ENCODE measurements at regions not wholly inside any gene's neighbourhood (a gene's known extent, or its start where the extent isn't known, plus 50 kb on each side); places are given as distances from the start of the nearest gene placed in this dataset.
"Not testable (repeated sequence)": the region's sequence is repeated elsewhere in the genome, so short reads cannot be mapped to it uniquely, and the experiment has no call there.

GRCh38 chr15:22735067-22735466, 51.4 kb upstream of the NIPA1 start:
- TF ChIP-seq, protein P1, sequence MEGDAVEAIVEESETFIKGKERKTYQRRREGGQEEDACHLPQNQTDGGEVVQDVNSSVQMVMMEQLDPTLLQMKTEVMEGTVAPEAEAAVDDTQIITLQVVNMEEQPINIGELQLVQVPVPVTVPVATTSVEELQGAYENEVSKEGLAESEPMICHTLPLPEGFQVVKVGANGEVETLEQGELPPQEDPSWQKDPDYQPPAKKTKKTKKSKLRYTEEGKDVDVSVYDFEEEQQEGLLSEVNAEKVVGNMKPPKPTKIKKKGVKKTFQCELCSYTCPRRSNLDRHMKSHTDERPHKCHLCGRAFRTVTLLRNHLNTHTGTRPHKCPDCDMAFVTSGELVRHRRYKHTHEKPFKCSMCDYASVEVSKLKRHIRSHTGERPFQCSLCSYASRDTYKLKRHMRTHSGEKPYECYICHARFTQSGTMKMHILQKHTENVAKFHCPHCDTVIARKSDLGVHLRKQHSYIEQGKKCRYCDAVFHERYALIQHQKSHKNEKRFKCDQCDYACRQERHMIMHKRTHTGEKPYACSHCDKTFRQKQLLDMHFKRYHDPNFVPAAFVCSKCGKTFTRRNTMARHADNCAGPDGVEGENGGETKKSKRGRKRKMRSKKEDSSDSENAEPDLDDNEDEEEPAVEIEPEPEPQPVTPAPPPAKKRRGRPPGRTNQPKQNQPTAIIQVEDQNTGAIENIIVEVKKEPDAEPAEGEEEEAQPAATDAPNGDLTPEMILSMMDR (conservative IDR thresholded peaks at IDR 0.05; ENCODE audit: low read depth in 2 of 2): not testable (repeated sequence)
- TF ChIP-seq, protein P2, sequence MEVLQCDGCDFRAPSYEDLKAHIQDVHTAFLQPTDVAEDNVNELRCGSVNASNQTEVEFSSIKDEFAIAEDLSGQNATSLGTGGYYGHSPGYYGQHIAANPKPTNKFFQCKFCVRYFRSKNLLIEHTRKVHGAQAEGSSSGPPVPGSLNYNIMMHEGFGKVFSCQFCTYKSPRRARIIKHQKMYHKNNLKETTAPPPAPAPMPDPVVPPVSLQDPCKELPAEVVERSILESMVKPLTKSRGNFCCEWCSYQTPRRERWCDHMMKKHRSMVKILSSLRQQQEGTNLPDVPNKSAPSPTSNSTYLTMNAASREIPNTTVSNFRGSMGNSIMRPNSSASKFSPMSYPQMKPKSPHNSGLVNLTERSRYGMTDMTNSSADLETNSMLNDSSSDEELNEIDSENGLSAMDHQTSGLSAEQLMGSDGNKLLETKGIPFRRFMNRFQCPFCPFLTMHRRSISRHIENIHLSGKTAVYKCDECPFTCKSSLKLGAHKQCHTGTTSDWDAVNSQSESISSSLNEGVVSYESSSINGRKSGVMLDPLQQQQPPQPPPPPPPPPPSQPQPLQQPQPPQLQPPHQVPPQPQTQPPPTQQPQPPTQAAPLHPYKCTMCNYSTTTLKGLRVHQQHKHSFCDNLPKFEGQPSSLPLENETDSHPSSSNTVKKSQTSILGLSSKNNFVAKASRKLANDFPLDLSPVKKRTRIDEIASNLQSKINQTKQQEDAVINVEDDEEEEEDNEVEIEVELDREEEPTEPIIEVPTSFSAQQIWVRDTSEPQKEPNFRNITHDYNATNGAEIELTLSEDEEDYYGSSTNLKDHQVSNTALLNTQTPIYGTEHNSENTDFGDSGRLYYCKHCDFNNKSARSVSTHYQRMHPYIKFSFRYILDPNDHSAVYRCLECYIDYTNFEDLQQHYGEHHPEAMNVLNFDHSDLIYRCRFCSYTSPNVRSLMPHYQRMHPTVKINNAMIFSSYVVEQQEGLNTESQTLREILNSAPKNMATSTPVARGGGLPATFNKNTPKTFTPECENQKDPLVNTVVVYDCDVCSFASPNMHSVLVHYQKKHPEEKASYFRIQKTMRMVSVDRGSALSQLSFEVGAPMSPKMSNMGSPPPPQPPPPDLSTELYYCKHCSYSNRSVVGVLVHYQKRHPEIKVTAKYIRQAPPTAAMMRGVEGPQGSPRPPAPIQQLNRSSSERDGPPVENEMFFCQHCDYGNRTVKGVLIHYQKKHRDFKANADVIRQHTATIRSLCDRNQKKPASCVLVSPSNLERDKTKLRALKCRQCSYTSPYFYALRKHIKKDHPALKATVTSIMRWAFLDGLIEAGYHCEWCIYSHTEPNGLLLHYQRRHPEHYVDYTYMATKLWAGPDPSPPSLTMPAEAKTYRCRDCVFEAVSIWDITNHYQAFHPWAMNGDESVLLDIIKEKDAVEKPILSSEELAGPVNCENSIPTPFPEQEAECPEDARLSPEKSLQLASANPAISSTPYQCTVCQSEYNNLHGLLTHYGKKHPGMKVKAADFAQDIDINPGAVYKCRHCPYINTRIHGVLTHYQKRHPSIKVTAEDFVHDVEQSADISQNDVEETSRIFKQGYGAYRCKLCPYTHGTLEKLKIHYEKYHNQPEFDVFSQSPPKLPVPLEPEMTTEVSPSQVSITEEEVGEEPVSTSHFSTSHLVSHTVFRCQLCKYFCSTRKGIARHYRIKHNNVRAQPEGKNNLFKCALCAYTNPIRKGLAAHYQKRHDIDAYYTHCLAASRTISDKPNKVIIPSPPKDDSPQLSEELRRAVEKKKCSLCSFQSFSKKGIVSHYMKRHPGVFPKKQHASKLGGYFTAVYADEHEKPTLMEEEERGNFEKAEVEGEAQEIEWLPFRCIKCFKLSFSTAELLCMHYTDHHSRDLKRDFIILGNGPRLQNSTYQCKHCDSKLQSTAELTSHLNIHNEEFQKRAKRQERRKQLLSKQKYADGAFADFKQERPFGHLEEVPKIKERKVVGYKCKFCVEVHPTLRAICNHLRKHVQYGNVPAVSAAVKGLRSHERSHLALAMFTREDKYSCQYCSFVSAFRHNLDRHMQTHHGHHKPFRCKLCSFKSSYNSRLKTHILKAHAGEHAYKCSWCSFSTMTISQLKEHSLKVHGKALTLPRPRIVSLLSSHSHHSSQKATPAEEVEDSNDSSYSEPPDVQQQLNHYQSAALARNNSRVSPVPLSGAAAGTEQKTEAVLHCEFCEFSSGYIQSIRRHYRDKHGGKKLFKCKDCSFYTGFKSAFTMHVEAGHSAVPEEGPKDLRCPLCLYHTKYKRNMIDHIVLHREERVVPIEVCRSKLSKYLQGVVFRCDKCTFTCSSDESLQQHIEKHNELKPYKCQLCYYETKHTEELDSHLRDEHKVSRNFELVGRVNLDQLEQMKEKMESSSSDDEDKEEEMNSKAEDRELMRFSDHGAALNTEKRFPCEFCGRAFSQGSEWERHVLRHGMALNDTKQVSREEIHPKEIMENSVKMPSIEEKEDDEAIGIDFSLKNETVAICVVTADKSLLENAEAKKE (CRISPR knock-in tag; IDR thresholded peaks at IDR 0.05): not testable (repeated sequence)
- TF ChIP-seq, protein P3, sequence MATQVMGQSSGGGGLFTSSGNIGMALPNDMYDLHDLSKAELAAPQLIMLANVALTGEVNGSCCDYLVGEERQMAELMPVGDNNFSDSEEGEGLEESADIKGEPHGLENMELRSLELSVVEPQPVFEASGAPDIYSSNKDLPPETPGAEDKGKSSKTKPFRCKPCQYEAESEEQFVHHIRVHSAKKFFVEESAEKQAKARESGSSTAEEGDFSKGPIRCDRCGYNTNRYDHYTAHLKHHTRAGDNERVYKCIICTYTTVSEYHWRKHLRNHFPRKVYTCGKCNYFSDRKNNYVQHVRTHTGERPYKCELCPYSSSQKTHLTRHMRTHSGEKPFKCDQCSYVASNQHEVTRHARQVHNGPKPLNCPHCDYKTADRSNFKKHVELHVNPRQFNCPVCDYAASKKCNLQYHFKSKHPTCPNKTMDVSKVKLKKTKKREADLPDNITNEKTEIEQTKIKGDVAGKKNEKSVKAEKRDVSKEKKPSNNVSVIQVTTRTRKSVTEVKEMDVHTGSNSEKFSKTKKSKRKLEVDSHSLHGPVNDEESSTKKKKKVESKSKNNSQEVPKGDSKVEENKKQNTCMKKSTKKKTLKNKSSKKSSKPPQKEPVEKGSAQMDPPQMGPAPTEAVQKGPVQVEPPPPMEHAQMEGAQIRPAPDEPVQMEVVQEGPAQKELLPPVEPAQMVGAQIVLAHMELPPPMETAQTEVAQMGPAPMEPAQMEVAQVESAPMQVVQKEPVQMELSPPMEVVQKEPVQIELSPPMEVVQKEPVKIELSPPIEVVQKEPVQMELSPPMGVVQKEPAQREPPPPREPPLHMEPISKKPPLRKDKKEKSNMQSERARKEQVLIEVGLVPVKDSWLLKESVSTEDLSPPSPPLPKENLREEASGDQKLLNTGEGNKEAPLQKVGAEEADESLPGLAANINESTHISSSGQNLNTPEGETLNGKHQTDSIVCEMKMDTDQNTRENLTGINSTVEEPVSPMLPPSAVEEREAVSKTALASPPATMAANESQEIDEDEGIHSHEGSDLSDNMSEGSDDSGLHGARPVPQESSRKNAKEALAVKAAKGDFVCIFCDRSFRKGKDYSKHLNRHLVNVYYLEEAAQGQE (IDR thresholded peaks at IDR 0.05; ENCODE audit: unreplicated experiment): not testable (repeated sequence)
- TF ChIP-seq POLR2AphosphoS5 (IDR thresholded peaks at IDR 0.05; ENCODE audit: low read depth); EZH2phosphoT487 (IDR thresholded peaks at IDR 0.05; ENCODE audit: unreplicated experiment); EZH2 (IDR thresholded peaks at IDR 0.05; ENCODE audit: low read depth, unreplicated experiment); ZNF331 (CRISPR knock-in tag; IDR thresholded peaks at IDR 0.05; ENCODE audit: low read depth); CREB1 (CRISPR knock-in tag; IDR thresholded peaks at IDR 0.05; ENCODE audit: low read depth); JUNB (IDR thresholded peaks at IDR 0.05; ENCODE audit: unreplicated experiment); NANOG (IDR thresholded peaks at IDR 0.05; ENCODE audit: borderline replicate concordance); STAT1 (IDR thresholded peaks at IDR 0.05; ENCODE audit: unreplicated experiment); ZNF114 (CRISPR knock-in tag; IDR thresholded peaks at IDR 0.05): not testable (repeated sequence)
- TF ChIP-seq, protein P4, sequence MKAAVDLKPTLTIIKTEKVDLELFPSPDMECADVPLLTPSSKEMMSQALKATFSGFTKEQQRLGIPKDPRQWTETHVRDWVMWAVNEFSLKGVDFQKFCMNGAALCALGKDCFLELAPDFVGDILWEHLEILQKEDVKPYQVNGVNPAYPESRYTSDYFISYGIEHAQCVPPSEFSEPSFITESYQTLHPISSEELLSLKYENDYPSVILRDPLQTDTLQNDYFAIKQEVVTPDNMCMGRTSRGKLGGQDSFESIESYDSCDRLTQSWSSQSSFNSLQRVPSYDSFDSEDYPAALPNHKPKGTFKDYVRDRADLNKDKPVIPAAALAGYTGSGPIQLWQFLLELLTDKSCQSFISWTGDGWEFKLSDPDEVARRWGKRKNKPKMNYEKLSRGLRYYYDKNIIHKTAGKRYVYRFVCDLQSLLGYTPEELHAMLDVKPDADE (IDR thresholded peaks at IDR 0.05): not testable (repeated sequence)

All from GM23338 (cell line).